ENCODE measurements at regions not wholly inside any gene's neighbourhood (a gene's known extent, or its start where the extent isn't known, plus 50 kb on each side); places are given as distances from the start of the nearest gene placed in this dataset.

DNA sequence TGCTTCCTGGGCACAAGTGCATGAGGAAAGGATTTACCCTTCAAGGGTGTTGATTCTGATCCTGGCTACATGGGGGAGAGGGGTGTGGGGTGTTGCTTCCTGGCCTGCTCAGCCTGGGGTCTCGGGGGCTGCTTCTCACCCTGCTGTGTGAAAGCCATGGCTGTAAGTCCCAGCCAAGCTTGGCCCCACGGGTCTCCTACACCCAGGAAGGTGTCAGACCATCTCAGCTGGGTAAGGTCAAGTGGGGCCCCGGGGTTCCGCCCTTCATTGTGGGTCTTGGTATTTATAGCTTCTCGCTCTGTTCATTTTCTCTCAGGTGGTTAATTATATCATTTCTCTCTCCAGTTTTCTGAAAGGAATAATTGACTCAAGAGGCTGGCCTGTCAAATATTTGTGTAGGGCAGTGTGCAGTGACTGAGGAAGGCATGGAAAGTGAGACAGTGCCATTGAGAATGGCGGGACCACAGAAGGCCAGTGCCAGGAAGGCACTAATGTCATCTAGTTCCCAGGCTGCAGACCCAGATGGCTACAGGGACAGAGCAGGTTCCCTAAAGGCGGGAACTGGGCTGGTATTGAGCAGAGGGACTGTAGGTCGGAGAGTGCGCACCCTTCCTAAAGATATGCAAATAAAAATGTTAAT is 126.0 kb downstream of the FOXD1 start:
- TF ChIP-seq, protein P1, sequence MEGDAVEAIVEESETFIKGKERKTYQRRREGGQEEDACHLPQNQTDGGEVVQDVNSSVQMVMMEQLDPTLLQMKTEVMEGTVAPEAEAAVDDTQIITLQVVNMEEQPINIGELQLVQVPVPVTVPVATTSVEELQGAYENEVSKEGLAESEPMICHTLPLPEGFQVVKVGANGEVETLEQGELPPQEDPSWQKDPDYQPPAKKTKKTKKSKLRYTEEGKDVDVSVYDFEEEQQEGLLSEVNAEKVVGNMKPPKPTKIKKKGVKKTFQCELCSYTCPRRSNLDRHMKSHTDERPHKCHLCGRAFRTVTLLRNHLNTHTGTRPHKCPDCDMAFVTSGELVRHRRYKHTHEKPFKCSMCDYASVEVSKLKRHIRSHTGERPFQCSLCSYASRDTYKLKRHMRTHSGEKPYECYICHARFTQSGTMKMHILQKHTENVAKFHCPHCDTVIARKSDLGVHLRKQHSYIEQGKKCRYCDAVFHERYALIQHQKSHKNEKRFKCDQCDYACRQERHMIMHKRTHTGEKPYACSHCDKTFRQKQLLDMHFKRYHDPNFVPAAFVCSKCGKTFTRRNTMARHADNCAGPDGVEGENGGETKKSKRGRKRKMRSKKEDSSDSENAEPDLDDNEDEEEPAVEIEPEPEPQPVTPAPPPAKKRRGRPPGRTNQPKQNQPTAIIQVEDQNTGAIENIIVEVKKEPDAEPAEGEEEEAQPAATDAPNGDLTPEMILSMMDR (IDR thresholded peaks at IDR 0.05), result no peak
- Histone ChIP-seq H3K4me3 (no peak overlapping the region), H3K27ac (no peak overlapping the region)
- DNase-seq (ENCODE audit: low spot score), result no peak

DNA sequence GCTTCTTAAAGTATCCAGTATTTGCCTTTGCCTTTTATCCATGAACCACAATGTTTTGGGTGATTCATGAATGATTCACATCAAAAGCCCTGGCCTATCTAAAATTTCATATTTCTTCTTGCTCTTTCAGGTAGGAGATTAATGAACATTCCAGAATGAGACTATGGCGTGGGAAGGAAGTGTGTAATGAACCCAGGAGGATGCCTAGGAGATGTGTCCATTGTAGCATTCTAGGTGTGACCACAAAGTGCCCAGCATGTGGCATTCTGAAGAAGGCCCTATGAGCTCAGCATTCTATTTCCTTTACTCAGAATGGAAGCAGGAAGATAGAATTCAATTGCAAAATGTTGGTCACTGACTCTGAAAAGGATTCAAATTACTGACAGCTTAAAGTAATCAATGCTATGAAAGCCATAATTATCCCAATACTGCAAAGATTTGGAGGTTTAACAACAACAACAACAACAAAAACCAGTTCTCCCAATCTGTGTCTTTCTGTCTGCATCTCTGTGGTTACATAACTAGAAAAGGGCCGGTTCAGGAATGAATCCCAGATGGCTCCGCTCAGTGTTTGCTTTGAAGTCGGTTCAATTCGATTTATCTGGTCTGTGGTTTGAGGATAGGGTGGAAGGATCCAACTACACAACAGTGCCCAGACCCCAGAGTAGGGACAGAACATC is 126.7 kb downstream of the FOXD1 start:
- TF ChIP-seq, protein P1 (IDR thresholded peaks at IDR 0.05), result no peak
- H3K4me3 ChIP-seq, result no peak overlapping the region
- DNase-seq (ENCODE audit: low spot score), result no peak

DNA sequence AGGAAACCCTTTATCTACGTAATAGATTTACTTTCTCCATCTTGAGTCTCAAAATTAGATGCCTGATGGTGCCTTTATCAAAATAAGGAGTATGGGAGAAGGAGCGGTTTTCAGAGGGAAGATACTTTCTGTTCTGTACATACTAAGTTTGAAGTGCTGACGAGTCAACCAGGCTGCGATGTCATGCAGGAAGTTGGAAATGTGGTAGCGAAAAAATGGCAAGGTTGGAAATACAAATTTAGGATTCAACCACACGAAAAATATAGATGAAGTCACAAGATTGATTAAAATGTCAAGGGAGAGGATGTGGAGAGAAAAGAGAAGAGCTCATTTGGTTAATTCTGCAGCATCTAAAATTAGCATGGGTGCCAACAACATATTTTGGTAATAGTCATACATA is 129.5 kb downstream of the FOXD1 start:
- H3K4me3 ChIP-seq, result no peak overlapping the region
- no peak overlapping the region for H3K27ac ChIP-seq
- DNase-seq (ENCODE audit: low spot score), result no peak
- TF ChIP-seq, protein P1 (IDR thresholded peaks at IDR 0.05), result no peak

More for the DNA sequence above, 126.7 kb downstream of the FOXD1 start:
- no peak overlapping the region for H3K27ac ChIP-seq

DNA sequence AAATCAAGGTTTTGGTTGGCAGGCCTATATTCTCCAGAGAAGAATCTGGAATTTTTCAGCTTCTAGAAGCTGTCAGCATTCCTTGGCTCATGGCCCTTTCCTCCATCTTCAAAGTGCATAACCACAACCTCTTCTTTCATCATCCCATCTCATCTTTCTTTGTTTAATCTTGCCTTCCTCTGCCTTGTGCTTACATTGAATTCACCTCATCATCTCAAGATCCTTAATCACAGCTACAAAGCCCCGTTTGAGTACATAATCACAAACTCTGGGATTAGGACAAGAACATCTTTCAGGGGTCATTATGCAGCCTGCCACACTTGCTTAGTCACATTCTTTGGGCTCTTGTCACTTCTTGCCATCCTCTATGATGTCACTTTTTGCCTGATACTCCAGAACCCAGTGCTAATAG is 130.3 kb downstream of the FOXD1 start:
- TF ChIP-seq, protein P1 (IDR thresholded peaks at IDR 0.05), result no peak
- DNase-seq (ENCODE audit: low spot score), result no peak

DNA sequence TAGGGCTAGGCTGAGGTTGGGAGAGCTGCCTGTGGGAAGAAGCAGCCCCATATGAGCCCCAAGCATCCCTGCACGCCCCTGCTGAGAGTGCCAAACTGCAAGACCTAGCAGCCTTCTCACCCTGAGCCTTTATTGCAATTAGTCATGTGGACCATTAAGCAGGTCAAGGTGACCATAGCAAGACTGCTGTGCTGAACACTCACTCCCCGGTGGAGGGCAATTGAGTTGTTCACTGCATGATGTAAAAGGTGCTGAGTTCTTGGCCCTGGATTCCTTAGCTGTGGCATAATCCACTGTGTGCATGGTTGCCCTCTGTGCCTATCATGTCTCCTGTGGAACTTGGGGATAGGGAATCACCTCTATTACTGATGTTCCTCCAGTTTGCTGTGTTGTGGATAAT is 131.1 kb downstream of the FOXD1 start:
- no peak for DNase-seq (ENCODE audit: low spot score)
- Histone ChIP-seq H3K4me3 (no peak overlapping the region), H3K27ac (no peak overlapping the region)
- TF ChIP-seq, protein P1 (IDR thresholded peaks at IDR 0.05), result no peak

More for the DNA sequence above, 130.3 kb downstream of the FOXD1 start:
- no peak overlapping the region for H3K4me3 ChIP-seq
- H3K27ac ChIP-seq, result no peak overlapping the region

DNA sequence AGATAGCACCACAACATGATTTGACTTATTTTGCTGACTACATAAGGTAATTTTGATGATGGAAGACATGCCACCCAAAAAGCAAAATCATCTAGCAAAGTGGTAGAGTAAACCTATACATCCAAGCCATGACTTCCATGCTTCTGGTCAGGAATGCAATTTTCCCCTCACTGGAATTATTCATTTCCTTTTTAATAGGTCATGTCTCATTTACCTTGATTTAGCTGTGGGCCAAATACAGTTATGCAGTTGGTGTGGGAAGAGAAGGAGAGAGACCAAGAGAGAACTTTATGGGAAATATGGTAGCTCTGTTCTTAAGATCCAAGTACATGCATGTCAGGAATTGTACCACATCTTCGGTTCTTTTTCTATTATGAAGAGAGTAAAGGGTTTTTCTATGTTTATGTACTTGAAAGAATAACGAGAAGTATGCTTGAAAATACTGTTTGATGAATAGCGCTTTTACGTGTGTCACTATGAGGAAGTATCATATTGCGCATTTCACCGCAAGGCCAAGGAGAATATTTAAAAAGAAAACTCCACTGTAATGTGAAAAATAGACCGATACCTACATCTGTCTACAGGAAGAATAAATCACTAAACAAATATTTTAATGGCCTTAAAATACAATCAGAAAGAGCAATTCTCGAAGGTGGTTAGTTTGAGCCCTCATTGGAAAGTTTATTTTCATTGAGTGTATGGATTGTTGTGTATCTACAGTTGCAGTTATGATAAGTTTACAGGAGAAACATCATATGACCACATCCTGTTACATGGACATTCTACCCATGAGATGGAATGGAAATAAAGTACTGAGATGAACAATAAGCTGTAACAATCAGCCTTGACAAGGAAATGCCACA is 134.0 kb downstream of the FOXD1 start:
- no peak for DNase-seq (ENCODE audit: low spot score)
- Histone ChIP-seq H3K27ac (no peak overlapping the region), H3K4me3 (no peak overlapping the region)
- TF ChIP-seq, protein P1 (IDR thresholded peaks at IDR 0.05), result no peak

Data from coronary artery (tissue), 2 donors.